ENCODE measurements at regions not wholly inside any gene's neighbourhood (a gene's known extent, or its start where the extent isn't known, plus 50 kb on each side); places are given as distances from the start of the nearest gene placed in this dataset.

DNA sequence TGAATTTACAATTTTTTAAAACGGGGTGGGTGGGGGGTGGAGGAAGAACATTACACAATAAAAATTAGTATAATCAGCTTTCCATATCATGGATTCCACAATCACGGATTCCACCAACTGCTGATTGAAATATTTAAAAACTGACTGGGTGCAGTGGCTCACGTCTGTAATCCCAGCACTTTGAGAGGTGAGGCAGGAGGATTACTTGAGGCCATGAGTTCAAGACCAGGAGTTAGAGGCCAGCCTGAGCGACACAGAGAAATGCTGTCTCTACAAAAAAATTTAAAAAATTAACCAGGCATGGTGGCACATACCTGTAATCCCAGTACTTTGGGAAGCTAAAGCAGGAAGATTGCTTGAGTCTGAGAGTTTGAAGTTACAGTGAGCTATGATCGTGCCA, 254.7 kb downstream of the ATG4C start:
- Mint-ChIP-seq H3K27me3 (no peaks in the 10 kb centered on the region), H3K36me3 (ENCODE audit: low read depth) (no peaks in the 10 kb centered on the region), H3K4me1 (ENCODE audit: low read depth) (no peaks in the 10 kb centered on the region), H3K9me3 (no peaks in the 10 kb centered on the region), H3K4me3 (no peak overlapping the region), H3K27ac (no peak overlapping the region)
- no peak for ATAC-seq
- intact Hi-C loops (cut with micrococcal nuclease): no loop called here
- ChIA-PET POLR2A (no interaction called here), CTCF (no interaction called here)
- no peak for DNase-seq
- TF ChIP-seq, protein P1, sequence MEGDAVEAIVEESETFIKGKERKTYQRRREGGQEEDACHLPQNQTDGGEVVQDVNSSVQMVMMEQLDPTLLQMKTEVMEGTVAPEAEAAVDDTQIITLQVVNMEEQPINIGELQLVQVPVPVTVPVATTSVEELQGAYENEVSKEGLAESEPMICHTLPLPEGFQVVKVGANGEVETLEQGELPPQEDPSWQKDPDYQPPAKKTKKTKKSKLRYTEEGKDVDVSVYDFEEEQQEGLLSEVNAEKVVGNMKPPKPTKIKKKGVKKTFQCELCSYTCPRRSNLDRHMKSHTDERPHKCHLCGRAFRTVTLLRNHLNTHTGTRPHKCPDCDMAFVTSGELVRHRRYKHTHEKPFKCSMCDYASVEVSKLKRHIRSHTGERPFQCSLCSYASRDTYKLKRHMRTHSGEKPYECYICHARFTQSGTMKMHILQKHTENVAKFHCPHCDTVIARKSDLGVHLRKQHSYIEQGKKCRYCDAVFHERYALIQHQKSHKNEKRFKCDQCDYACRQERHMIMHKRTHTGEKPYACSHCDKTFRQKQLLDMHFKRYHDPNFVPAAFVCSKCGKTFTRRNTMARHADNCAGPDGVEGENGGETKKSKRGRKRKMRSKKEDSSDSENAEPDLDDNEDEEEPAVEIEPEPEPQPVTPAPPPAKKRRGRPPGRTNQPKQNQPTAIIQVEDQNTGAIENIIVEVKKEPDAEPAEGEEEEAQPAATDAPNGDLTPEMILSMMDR (IDR thresholded peaks at IDR 0.05): no peak

DNA sequence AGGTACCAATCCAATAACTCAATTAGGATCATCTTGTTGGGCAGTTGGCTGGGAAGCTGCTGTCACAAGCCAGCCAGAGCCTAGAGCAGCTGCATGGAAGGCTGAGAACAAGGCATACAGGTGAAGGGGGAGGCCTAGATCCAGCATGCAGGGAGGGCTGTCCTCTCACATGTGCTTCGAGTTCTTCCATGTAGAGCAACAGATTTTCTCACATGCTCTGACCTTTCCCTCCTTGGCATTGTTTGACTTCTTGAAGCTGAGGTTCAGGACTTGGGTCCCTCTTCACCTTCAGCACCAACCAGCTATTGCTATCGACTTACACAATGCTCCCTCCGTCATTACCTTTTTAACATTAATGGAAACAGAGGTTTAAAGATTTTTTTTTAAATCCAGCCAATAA, 257.7 kb downstream of the ATG4C start:
- Mint-ChIP-seq H3K27ac (no peak overlapping the region), H3K4me3 (no peak overlapping the region), H3K36me3 (ENCODE audit: low read depth) (no peaks in the 10 kb centered on the region), H3K4me1 (ENCODE audit: low read depth) (no peaks in the 10 kb centered on the region), H3K27me3 (no peaks in the 10 kb centered on the region), H3K9me3 (no peaks in the 10 kb centered on the region)
- no peak for DNase-seq
- ChIA-PET POLR2A (no interaction called here), CTCF (no interaction called here)
- TF ChIP-seq, protein P1 (IDR thresholded peaks at IDR 0.05): no peak
- intact Hi-C loops (cut with micrococcal nuclease): no loop called here
- no peak for ATAC-seq

GRCh38 chr1:63042278-63042677, 258.3 kb downstream of the ATG4C start:
- Mint-ChIP-seq H3K27ac (no peak overlapping the region), H3K4me1 (ENCODE audit: low read depth) (no peaks in the 10 kb centered on the region), H3K36me3 (ENCODE audit: low read depth) (no peaks in the 10 kb centered on the region), H3K27me3 (no peaks in the 10 kb centered on the region), H3K9me3 (no peaks in the 10 kb centered on the region), H3K4me3 (no peak overlapping the region)
- ChIA-PET POLR2A (no interaction called here), CTCF (no interaction called here)
- no peak for DNase-seq
- TF ChIP-seq, protein P1 (IDR thresholded peaks at IDR 0.05): no peak
- ATAC-seq: no peak
- intact Hi-C loops (cut with micrococcal nuclease): no loop called here

- CTCF ChIA-PET: no interaction called here
- Mint-ChIP-seq H3K4me1 (ENCODE audit: low read depth) (no peaks in the 10 kb centered on the region), H3K4me3 (no peak overlapping the region), H3K27ac (no peak overlapping the region), H3K9me3 (no peaks in the 10 kb centered on the region), H3K36me3 (ENCODE audit: low read depth) (no peaks in the 10 kb centered on the region), H3K27me3 (no peaks in the 10 kb centered on the region)
- ATAC-seq: no peak
- no peak for DNase-seq
- intact Hi-C loops (cut with micrococcal nuclease): no loop called here
- POLR2A ChIA-PET: no interaction called here
- TF ChIP-seq, protein P1 (IDR thresholded peaks at IDR 0.05): no peak
These were observed 262.6 kb downstream of the ATG4C start for GRCh38 chr1:63046539-63046938.

DNA sequence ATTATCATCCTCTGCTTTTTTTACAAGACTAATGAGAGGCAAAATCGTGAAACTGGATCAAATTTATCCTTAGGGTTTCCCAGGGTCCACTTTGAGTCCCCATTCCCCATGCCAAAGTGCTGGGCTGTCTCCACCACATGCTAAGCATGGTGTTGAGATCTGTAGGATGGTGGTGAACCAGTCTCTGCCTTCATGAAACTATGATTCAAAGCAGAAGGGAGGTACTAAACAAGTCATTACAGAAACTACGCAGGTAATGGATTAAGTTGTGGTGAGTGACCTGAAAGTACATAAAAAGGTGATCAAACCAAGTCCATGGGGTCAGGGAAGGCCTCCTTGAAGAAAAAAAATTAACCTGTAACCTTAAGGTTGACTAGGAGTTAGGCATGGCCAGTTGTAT, 265.2 kb downstream of the ATG4C start:
- intact Hi-C loops (cut with micrococcal nuclease): no loop called here
- ChIA-PET POLR2A (no interaction called here), CTCF (no interaction called here)

More for the DNA sequence above, 265.2 kb downstream of the ATG4C start:
- Mint-ChIP-seq H3K9me3 (no peaks in the 10 kb centered on the region), H3K4me1 (ENCODE audit: low read depth) (no peaks in the 10 kb centered on the region), H3K27ac (no peak overlapping the region), H3K4me3 (no peak overlapping the region), H3K36me3 (ENCODE audit: low read depth) (no peaks in the 10 kb centered on the region), H3K27me3 (no peaks in the 10 kb centered on the region)
- ATAC-seq: no peak
- TF ChIP-seq, protein P1 (IDR thresholded peaks at IDR 0.05): no peak
- DNase-seq: no peak

Data from activated CD8-positive, alpha-beta T cell treated with anti-CD3 and anti-CD28 coated beads for 36 hours (primary cell).